ENCODE measurements at regions not wholly inside any gene's neighbourhood (a gene's known extent, or its start where the extent isn't known, plus 50 kb on each side); places are given as distances from the start of the nearest gene placed in this dataset.

GRCh38 chr16:13612623-13613022, 307.3 kb upstream of the ERCC4 start:
- TF ChIP-seq CTCF (IDR thresholded peaks at IDR 0.05), result no peak
- TF ChIP-seq POLR2A (IDR thresholded peaks at IDR 0.05), result no peak
